CD14-positive monocyte (primary cell): ENCODE measurements at regions not wholly inside any gene's neighbourhood (a gene's known extent, or its start where the extent isn't known, plus 50 kb on each side); places are given as distances from the start of the nearest gene placed in this dataset.

ENCODE experiments used
- DNase-seq, 3 donors: peaks; one replicate each; pipeline ENCODE4 v3.0.0-alpha.2; 2011 to 2022
- H2AFZ ChIP-seq: 2 replicates; pipeline ENCODE4 v1.6.0; 2012; ENCODE audit warnings: mild to moderate bottlenecking, low read depth, low read length, inconsistent platforms; ENCODE audit not compliant: insufficient read depth, poor library complexity, severe bottlenecking
- H3K27ac ChIP-seq, 2 donors: 1 replicate in 1 of 2; 2 replicates in 1 of 2; pipeline ENCODE4 v1.5.1; 2012 to 2013; ENCODE audit warnings: low read length in 2 of 2, control low read depth in 1 of 2, inconsistent platforms in 1 of 2, low read depth in 1 of 2, mild to moderate bottlenecking in 1 of 2
- H3K27me3 ChIP-seq, 2 donors: one replicate each; pipeline versions ENCODE4 v1.6.0 to v1.6.1; 2011 to 2013; ENCODE audit warnings: low read length in 2 of 2; ENCODE audit not compliant: control insufficient read depth in 2 of 2, insufficient read depth in 2 of 2
- H3K36me3 ChIP-seq, 2 donors: replicated peaks in 1 of 2; 1 replicate in 1 of 2; 2 replicates in 1 of 2; pipeline versions ENCODE4 v1.5.1 to v1.6.1; 2012 to 2013; ENCODE audit warnings: low read length in 2 of 2, control low read depth in 1 of 2, inconsistent platforms in 1 of 2, mild to moderate bottlenecking in 1 of 2; ENCODE audit not compliant: insufficient read depth in 2 of 2, control insufficient read depth in 1 of 2
- H3K4me1 ChIP-seq, 2 donors: 1 replicate in 1 of 2; 2 replicates in 1 of 2; pipeline versions ENCODE4 v1.5.1 to v1.6.1; 2012 to 2013; ENCODE audit warnings: low read length in 2 of 2, control low read depth in 1 of 2, inconsistent platforms in 1 of 2, mild to moderate bottlenecking in 1 of 2, moderate library complexity in 1 of 2; ENCODE audit not compliant: insufficient read depth in 2 of 2, control insufficient read depth in 1 of 2
- H3K4me2 ChIP-seq: replicated peaks from 2 replicates; pipeline ENCODE3; 2012; ENCODE audit warnings: low read length, moderate library complexity, mild to moderate bottlenecking; ENCODE audit not compliant: poor library complexity, severe bottlenecking; ENCODE audit errors: extremely low read depth
- H3K4me3 ChIP-seq, 3 experiments: fragments of 200-600 bp in 1 of 3; sonication (generic) in 1 of 3; replicated peaks in 1 of 3; 1 replicate in 2 of 3; 2 replicates in 1 of 3; pipeline ENCODE4 v1.5.1; 2011 to 2013; ENCODE audit warnings: low read length in 3 of 3, mild to moderate bottlenecking in 3 of 3, control low read depth in 2 of 3, low read depth in 2 of 3, inconsistent platforms in 1 of 3, moderate library complexity in 1 of 3
- H3K79me2 ChIP-seq: 2 replicates; pipeline ENCODE4 v1.6.0; 2012; ENCODE audit warnings: mild to moderate bottlenecking, control low read depth, inconsistent platforms, low read length, moderate library complexity; ENCODE audit not compliant: insufficient read depth
- H3K9ac ChIP-seq: 2 replicates; pipeline ENCODE4 v1.6.0; 2017; ENCODE audit warnings: low read length, mild to moderate bottlenecking; ENCODE audit not compliant: insufficient read depth, poor library complexity, severe bottlenecking
- H3K9me3 ChIP-seq, 2 donors: replicated peaks in 1 of 2; 1 replicate in 1 of 2; 2 replicates in 1 of 2; pipeline versions ENCODE4 v1.5.1 to v1.6.1; 2012 to 2013; ENCODE audit warnings: low read length in 2 of 2, control low read depth in 1 of 2; ENCODE audit not compliant: control insufficient read depth in 1 of 2, insufficient read depth in 1 of 2
- H4K20me1 ChIP-seq: 2 replicates; pipeline ENCODE4 v1.6.0; 2012; ENCODE audit warnings: mild to moderate bottlenecking, low read length, control low read depth, moderate library complexity; ENCODE audit not compliant: insufficient read depth
- H3K27ac Mint-ChIP-seq, 7 donors: one replicate each; pipeline ENCODE4 v1.8.0; 2020; ENCODE audit warnings: mild to moderate bottlenecking in 7 of 7, mixed read lengths in 7 of 7, moderate library complexity in 6 of 7, inconsistent platforms in 2 of 7
- H3K27me3 Mint-ChIP-seq, 3 donors: one replicate each; pipeline ENCODE4 v1.8.0; 2021 to 2022; ENCODE audit warnings: low read depth in 3 of 3, mild to moderate bottlenecking in 3 of 3, mixed read lengths in 3 of 3, moderate library complexity in 3 of 3, inconsistent platforms in 1 of 3
- H3K36me3 Mint-ChIP-seq, 2 donors: one replicate each; pipeline ENCODE4 v1.8.0; 2020; ENCODE audit warnings: mixed read lengths in 2 of 2, inconsistent platforms in 1 of 2, mild to moderate bottlenecking in 1 of 2
- H3K4me1 Mint-ChIP-seq: one replicate; pipeline ENCODE4 v1.8.0; 2020; ENCODE audit warnings: mild to moderate bottlenecking, mixed read lengths
- H3K4me3 Mint-ChIP-seq, 2 donors: one replicate each; pipeline ENCODE4 v1.8.0; 2020; ENCODE audit warnings: mild to moderate bottlenecking in 2 of 2, mixed read lengths in 2 of 2, moderate library complexity in 1 of 2
- H3K9me3 Mint-ChIP-seq, 7 donors: one replicate each; pipeline ENCODE4 v1.8.0; 2020 to 2022; ENCODE audit warnings: mixed read lengths in 7 of 7, mild to moderate bottlenecking in 6 of 7, moderate library complexity in 6 of 7, inconsistent platforms in 2 of 7
- WGBS: methylation state at CpG from one replicate; pipeline ENCODE4 v1.1.5; 2013; ENCODE audit warnings: missing lambda C conversion rate; ENCODE audit not compliant: insufficient coverage; 5-methylcytosine and 5-hydroxymethylcytosine counted together
- intact Hi-C, 2 donors: fragments of 100-400 bp; cut with micrococcal nuclease; formaldehyde crosslinking; loops; one replicate each; pipeline versions ENCODE4 v1.15.0 to v1.15.1; 2023
- TF ChIP-seq, protein P1 (sequence below): fragments of 200-600 bp; IDR thresholded peaks from one replicate; pipeline ENCODE4 v1.8.0; 2022; ENCODE audit warnings: antibody characterized with exemption, mild to moderate bottlenecking

DNA sequence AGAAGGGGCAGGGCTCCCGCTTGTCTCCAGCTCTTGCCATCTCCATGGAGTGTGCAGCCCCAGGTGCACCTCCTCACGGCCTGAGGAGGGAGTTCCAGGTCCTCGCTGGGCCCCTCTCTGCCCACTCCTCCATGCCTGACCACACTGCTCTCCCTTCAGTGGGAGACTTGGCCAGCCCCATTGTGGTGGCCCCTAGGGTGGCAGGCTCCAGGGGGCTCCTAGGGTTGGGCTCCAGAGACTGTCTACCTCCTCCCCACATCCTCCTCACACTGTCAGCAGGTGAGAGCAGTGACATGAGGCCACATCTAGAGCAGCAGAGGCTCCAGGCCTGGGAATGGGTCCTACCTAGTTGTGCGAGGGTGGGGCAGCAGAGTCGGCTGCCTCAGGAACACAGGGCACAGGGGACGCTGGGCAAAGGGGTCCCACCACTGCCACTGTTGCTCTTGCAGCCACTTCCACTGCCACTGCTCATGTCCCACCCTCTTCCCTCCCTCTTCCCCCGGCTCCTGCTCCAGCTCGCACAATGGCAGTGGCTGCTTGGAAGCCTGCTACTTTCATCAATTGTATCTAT lies 514.8 kb downstream of the MRPL39 start:
- Histone ChIP-seq H3K79me2 (no peaks in the 10 kb centered on the region), H3K27me3 (no peaks in the 10 kb centered on the region), H4K20me1 (no peaks in the 10 kb centered on the region), H3K4me2 (no peak overlapping the region), H3K9ac (no peak overlapping the region), H3K4me3 (no peak overlapping the region), H3K4me1 (no peaks in the 10 kb centered on the region), H3K27ac (no peak overlapping the region), H2AFZ (no peak overlapping the region), H3K36me3 (no peaks in the 10 kb centered on the region), H3K9me3 (peaks cover 8 to 14% of the 10 kb centered on the region in 2 donors)
- Mint-ChIP-seq H3K27me3 (no peaks in the 10 kb centered on the region), H3K27ac (no peak overlapping the region), H3K4me1 (no peaks in the 10 kb centered on the region), H3K36me3 (no peaks in the 10 kb centered on the region), H3K9me3 (peaks cover 2 to 13% (median 9%) of the 10 kb centered on the region in 7 donors), H3K4me3 (no peak overlapping the region)
- intact Hi-C loops = no loop called here
- no peak for DNase-seq
- TF ChIP-seq, protein P1, sequence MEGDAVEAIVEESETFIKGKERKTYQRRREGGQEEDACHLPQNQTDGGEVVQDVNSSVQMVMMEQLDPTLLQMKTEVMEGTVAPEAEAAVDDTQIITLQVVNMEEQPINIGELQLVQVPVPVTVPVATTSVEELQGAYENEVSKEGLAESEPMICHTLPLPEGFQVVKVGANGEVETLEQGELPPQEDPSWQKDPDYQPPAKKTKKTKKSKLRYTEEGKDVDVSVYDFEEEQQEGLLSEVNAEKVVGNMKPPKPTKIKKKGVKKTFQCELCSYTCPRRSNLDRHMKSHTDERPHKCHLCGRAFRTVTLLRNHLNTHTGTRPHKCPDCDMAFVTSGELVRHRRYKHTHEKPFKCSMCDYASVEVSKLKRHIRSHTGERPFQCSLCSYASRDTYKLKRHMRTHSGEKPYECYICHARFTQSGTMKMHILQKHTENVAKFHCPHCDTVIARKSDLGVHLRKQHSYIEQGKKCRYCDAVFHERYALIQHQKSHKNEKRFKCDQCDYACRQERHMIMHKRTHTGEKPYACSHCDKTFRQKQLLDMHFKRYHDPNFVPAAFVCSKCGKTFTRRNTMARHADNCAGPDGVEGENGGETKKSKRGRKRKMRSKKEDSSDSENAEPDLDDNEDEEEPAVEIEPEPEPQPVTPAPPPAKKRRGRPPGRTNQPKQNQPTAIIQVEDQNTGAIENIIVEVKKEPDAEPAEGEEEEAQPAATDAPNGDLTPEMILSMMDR = no peak
- 88% methylated on average over 8 of the region's 8 CpGs for WGBS

DNA sequence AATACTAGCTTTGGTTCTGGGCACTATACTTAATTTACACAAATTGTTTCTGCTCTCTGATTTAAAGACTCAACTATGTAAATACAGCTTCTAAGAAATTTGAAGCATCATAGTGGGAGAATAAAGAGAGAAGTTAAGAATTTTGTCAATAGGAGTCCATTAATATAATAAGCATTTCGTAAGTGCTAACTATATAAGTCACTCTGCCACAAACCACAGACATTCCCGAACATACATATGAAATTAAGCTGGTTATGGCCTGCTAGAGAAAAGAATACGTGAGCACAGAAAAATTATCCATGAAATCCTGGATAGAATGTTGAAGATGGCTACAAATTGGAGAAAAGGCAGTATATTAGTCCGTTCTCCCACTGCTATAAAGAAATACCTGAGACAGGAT lies 526.2 kb downstream of the MRPL39 start:
- Histone ChIP-seq H4K20me1 (no peaks in the 10 kb centered on the region), H2AFZ (no peak overlapping the region), H3K9me3 (peaks cover 4 to 13% of the 10 kb centered on the region in 2 donors), H3K4me2 (no peak overlapping the region), H3K27ac (no peak overlapping the region), H3K27me3 (no peaks in the 10 kb centered on the region), H3K4me3 (no peak overlapping the region), H3K79me2 (no peaks in the 10 kb centered on the region), H3K36me3 (no peaks in the 10 kb centered on the region), H3K9ac (no peak overlapping the region), H3K4me1 (no peaks in the 10 kb centered on the region)
- Mint-ChIP-seq H3K9me3 (peaks cover 5 to 12% (median 7%) of the 10 kb centered on the region in 7 donors), H3K4me1 (no peaks in the 10 kb centered on the region), H3K36me3 (no peaks in the 10 kb centered on the region), H3K4me3 (no peak overlapping the region), H3K27me3 (peaks cover 0 to 2% (median 0%) of the 10 kb centered on the region in 3 donors), H3K27ac (no peak overlapping the region)
- TF ChIP-seq, protein P1 = no peak
- no CpG with 5 or more reads among the region's 4 CpGs for WGBS
- intact Hi-C loops = no loop called here
- DNase-seq = no peak
